Neutrophil (primary cell): ENCODE measurements at regions not wholly inside any gene's neighbourhood (a gene's known extent, or its start where the extent isn't known, plus 50 kb on each side); places are given as distances from the start of the nearest gene placed in this dataset.

Experiments used
- H3K27ac ChIP-seq: fragments of 200-600 bp; sonication (generic); 2 replicates; pipeline ENCODE4 v1.5.1; 2016; ENCODE audit warnings: mild to moderate bottlenecking, moderate library complexity
- H3K27me3 ChIP-seq: fragments of 200-600 bp; sonication (generic); 2 replicates; pipeline ENCODE4 v1.6.0; 2016; ENCODE audit warnings: mild to moderate bottlenecking
- H3K36me3 ChIP-seq: fragments of 200-600 bp; sonication (generic); 2 replicates; pipeline ENCODE4 v1.5.1; 2017
- H3K4me1 ChIP-seq, 2 experiments: fragments of 200-600 bp in 1 of 2; sonication (generic) in 1 of 2; 1 replicate in 1 of 2; 2 replicates in 1 of 2; pipeline versions ENCODE4 v1.5.1 to v1.6.1; 2013 to 2016; ENCODE audit warnings: low read depth in 1 of 2, low read length in 1 of 2, mild to moderate bottlenecking in 1 of 2, moderate library complexity in 1 of 2; ENCODE audit not compliant: control insufficient read depth in 1 of 2, insufficient read depth in 1 of 2
- H3K4me3 ChIP-seq, 2 experiments: fragments of 200-600 bp in 1 of 2; sonication (generic) in 1 of 2; 1 replicate in 1 of 2; 2 replicates in 1 of 2; pipeline ENCODE4 v1.5.1; 2013 to 2016; ENCODE audit warnings: low read depth in 1 of 2, low read length in 1 of 2, mild to moderate bottlenecking in 1 of 2, moderate library complexity in 1 of 2
- H3K9me3 ChIP-seq: fragments of 200-600 bp; sonication (generic); 2 replicates; pipeline ENCODE4 v1.5.1; 2016
- CTCF ChIP-seq: fragments of 200-600 bp; sonication (generic); IDR thresholded peaks from 2 replicates; pipeline ENCODE4 v1.5.1; 2016; ENCODE audit warnings: antibody characterized with exemption

GRCh38 chr12:124403273-124403672, 108.4 kb downstream of the RFLNA start:
- Histone ChIP-seq H3K27me3 (no peaks in the 10 kb centered on the region), H3K36me3 (peaks cover 36% of the 10 kb centered on the region), H3K27ac (no peak overlapping the region), H3K4me1 (no peaks in the 10 kb centered on the region), H3K4me3 (no peak overlapping the region), H3K9me3 (no peaks in the 10 kb centered on the region)
- no peak for TF ChIP-seq CTCF

DNA sequence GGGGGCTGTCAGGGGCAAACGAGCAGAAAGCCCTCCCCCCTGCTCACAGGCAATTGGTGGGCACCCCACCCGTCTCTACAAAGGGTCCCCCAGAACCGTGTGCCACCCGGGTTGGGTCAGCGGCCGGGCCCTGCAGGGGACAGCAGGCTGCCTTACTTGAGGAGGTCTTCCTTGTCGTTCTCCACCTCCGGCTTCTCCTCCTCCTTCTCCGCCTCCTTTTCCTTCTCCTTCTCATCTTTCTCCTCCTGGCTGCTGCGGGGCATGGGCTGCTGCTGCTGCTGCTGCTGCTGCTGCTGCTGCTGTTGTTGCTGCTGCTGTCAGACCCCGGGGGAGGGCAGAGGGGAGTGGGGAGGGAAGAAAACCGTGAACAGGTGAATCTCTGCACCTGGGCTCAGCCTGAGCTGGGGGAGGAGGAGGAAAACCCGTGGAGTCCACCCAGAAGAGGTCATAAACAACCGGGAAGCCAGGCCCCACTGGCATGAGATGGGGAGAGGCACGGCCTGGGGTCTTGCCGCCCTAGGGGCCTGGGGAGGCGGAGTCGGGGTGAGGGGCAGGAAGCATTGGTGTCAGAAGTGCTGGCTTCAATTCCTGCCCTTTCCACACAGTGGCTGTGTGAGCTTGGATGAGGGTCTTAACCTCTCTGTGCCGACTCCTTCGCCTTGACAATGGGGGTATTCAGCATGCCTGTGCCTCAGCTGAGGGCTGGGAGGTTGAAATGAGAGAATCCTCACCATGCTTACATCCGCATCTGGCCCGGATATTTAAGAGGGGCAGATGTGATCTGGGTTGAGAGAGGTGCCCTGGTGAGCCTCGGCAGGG, 107.6 kb downstream of the RFLNA start:
- TF ChIP-seq CTCF, result no peak
- Histone ChIP-seq H3K36me3 (peaks cover 44% of the 10 kb centered on the region), H3K27ac (no peak overlapping the region), H3K9me3 (no peaks in the 10 kb centered on the region), H3K4me1 (no peaks in the 10 kb centered on the region), H3K27me3 (no peaks in the 10 kb centered on the region), H3K4me3 (no peak overlapping the region)

- Histone ChIP-seq H3K27me3 (no peaks in the 10 kb centered on the region), H3K4me3 (no peak overlapping the region), H3K4me1 (no peaks in the 10 kb centered on the region), H3K27ac (no peak overlapping the region), H3K36me3 (peaks cover 51% of the 10 kb centered on the region), H3K9me3 (no peaks in the 10 kb centered on the region)
- no peak for TF ChIP-seq CTCF
Measured at GRCh38 chr12:124401704-124402221, 106.9 kb downstream of the RFLNA start.

DNA sequence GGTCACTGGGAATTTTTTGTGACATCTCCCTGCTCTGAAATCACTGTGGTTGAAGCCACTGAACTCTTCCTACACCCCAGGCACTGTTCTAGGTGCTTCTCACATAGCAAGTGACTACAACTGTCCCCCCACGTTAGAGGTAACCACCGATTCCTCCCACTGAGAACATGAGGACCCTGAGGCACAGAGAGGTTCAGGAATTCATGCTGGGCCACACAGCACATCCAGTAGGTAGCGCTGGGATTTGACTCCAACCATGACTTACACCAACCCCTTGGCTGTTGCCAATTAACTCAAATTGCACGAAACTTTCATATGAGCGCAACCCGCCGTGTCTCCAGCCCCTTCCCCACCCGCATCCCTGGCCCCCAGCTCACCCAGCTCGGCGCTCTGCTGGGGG, 105.2 kb downstream of the RFLNA start:
- Histone ChIP-seq H3K9me3 (no peaks in the 10 kb centered on the region), H3K36me3 (peaks cover 60% of the 10 kb centered on the region), H3K27ac (no peak overlapping the region), H3K4me3 (no peak overlapping the region), H3K4me1 (no peaks in the 10 kb centered on the region), H3K27me3 (no peaks in the 10 kb centered on the region)
- no peak for TF ChIP-seq CTCF

- Histone ChIP-seq H3K9me3 (no peaks in the 10 kb centered on the region), H3K36me3 (peaks cover 60% of the 10 kb centered on the region), H3K4me1 (no peaks in the 10 kb centered on the region), H3K27me3 (no peaks in the 10 kb centered on the region), H3K4me3 (no peak overlapping the region), H3K27ac (no peak overlapping the region)
- TF ChIP-seq CTCF, result peak; percentile 74
Measured at GRCh38 chr12:124399622-124400021, 104.7 kb downstream of the RFLNA start.
